ENCODE measurements at regions not wholly inside any gene's neighbourhood (a gene's known extent, or its start where the extent isn't known, plus 50 kb on each side); places are given as distances from the start of the nearest gene placed in this dataset.

DNA sequence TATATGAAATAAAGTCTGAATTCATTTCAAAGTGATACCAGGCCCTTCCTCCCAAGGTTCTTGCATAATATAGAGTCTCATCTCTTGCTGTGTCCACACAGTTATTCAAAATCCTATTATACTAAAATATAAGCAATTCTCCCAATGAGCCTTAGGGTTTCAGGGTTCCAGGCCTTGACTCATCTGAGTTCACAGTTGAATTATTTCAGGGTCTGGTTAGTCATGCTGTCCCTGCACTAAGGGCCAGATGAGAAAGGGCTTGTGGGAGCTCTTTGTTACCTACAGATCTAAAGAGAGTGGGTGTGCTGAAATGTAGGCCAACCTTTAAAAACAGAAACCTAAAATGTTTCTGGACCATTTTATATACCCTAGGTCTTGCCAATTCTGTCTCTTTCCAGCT is 337.5 kb upstream of the LRRC7 start:
- TF ChIP-seq, protein P1, sequence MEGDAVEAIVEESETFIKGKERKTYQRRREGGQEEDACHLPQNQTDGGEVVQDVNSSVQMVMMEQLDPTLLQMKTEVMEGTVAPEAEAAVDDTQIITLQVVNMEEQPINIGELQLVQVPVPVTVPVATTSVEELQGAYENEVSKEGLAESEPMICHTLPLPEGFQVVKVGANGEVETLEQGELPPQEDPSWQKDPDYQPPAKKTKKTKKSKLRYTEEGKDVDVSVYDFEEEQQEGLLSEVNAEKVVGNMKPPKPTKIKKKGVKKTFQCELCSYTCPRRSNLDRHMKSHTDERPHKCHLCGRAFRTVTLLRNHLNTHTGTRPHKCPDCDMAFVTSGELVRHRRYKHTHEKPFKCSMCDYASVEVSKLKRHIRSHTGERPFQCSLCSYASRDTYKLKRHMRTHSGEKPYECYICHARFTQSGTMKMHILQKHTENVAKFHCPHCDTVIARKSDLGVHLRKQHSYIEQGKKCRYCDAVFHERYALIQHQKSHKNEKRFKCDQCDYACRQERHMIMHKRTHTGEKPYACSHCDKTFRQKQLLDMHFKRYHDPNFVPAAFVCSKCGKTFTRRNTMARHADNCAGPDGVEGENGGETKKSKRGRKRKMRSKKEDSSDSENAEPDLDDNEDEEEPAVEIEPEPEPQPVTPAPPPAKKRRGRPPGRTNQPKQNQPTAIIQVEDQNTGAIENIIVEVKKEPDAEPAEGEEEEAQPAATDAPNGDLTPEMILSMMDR (IDR thresholded peaks at IDR 0.05), result no peak
- no peak for TF ChIP-seq POLR2A (IDR thresholded peaks at IDR 0.05)
